ENCODE measurements at regions not wholly inside any gene's neighbourhood (a gene's known extent, or its start where the extent isn't known, plus 50 kb on each side); places are given as distances from the start of the nearest gene placed in this dataset.

GRCh38 chr13:77415253-77416071 lies 88.6 kb upstream of the MYCBP2 start:
- H3K4me3 ChIP-seq (ENCODE audit: low read depth, low read length): no peak overlapping the region
- DNase-seq (ENCODE audit: low read depth): no peak
- TF ChIP-seq, protein P1, sequence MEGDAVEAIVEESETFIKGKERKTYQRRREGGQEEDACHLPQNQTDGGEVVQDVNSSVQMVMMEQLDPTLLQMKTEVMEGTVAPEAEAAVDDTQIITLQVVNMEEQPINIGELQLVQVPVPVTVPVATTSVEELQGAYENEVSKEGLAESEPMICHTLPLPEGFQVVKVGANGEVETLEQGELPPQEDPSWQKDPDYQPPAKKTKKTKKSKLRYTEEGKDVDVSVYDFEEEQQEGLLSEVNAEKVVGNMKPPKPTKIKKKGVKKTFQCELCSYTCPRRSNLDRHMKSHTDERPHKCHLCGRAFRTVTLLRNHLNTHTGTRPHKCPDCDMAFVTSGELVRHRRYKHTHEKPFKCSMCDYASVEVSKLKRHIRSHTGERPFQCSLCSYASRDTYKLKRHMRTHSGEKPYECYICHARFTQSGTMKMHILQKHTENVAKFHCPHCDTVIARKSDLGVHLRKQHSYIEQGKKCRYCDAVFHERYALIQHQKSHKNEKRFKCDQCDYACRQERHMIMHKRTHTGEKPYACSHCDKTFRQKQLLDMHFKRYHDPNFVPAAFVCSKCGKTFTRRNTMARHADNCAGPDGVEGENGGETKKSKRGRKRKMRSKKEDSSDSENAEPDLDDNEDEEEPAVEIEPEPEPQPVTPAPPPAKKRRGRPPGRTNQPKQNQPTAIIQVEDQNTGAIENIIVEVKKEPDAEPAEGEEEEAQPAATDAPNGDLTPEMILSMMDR (IDR thresholded peaks at IDR 0.05; ENCODE audit: control insufficient read depth, extremely low read depth, insufficient read depth): no peak

GRCh38 chr13:77412860-77413259 lies 86.0 kb upstream of the MYCBP2 start:
- TF ChIP-seq, protein P1 (IDR thresholded peaks at IDR 0.05; ENCODE audit: control insufficient read depth, extremely low read depth, insufficient read depth): no peak
- no peak for DNase-seq (ENCODE audit: low read depth)
- H3K4me3 ChIP-seq (ENCODE audit: low read depth, low read length): no peak overlapping the region

GRCh38 chr13:77412116-77412635 lies 85.3 kb upstream of the MYCBP2 start:
- DNase-seq (ENCODE audit: low read depth): no peak
- H3K4me3 ChIP-seq (ENCODE audit: low read depth, low read length): no peak overlapping the region
- TF ChIP-seq, protein P1 (IDR thresholded peaks at IDR 0.05; ENCODE audit: control insufficient read depth, extremely low read depth, insufficient read depth): no peak

- no peak overlapping the region for H3K4me3 ChIP-seq (ENCODE audit: low read depth, low read length)
- no peak for DNase-seq (ENCODE audit: low read depth)
- TF ChIP-seq, protein P1 (IDR thresholded peaks at IDR 0.05; ENCODE audit: control insufficient read depth, extremely low read depth, insufficient read depth): no peak
Measured at GRCh38 chr13:77409412-77409811, 82.5 kb upstream of the MYCBP2 start.

GRCh38 chr13:77406644-77407440 lies 79.9 kb upstream of the MYCBP2 start:
- TF ChIP-seq, protein P1 (IDR thresholded peaks at IDR 0.05; ENCODE audit: control insufficient read depth, extremely low read depth, insufficient read depth): no peak
- H3K4me3 ChIP-seq (ENCODE audit: low read depth, low read length): no peak overlapping the region
- no peak for DNase-seq (ENCODE audit: low read depth)

DNA sequence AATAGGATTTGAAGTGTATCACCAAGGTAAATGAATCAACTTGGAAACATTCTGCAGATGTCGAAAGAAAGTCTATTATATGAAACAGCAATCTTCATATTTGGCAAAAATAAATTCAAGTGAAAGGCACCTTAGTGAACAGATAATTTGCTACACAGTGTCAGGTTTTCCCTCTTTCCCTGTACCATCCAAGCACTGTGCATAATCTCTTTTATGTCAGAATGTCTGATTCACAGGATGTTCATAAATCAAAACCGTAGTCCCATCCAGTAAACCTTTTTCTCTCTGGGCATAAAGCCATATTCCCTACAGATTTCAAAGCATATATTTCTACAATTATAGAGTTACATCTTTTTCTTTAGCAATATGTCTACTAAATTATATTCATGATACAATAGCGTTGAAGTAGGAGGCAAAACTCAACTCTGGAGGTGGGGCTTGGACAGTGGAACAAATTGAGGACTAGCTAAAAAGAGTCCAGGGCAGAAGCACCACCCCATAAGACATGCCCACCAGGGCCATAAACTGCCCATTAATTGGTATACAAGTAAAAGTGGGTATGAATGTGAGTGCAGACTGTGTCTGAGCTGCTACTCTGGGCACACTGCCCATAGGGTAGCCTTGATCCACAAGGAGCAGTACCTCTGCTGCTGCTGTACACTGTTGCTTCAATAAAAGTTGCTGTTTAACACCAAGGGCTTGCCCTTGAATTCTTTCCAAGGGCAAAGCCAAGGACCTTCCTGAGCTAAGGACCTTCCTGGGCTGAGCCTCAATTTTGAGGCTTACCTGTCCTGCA lies 72.1 kb upstream of the MYCBP2 start:
- no peak for DNase-seq (ENCODE audit: low read depth)
- TF ChIP-seq, protein P1 (IDR thresholded peaks at IDR 0.05; ENCODE audit: control insufficient read depth, extremely low read depth, insufficient read depth): no peak
- H3K4me3 ChIP-seq (ENCODE audit: low read depth, low read length): no peak overlapping the region
